ENCODE measurements at regions not wholly inside any gene's neighbourhood (a gene's known extent, or its start where the extent isn't known, plus 50 kb on each side); places are given as distances from the start of the nearest gene placed in this dataset.

DNA sequence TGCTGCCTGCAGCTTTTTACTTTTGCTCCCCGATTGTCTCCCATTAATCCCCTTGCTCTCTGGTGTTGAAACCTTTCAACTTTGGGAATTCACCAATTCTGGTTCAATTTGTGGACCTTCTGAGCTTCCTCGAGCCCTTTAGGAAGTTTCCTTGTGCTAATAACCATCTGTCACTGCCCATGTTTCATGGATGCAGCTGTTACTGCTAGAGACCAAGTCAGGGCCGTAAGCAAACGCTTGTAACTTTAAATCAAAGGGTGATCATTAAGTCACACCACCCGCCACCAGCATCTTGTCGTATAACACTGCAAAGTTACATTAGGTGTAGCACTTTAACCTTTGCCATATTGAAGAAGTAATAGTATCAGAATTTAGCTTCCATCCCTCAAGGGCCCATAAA is 268.3 kb upstream of the SASH1 start:
- Histone ChIP-seq H2AFZ (replicated peaks; ENCODE audit: low read length, poor library complexity) (no peak overlapping the region), H3K14ac (replicated peaks; ENCODE audit: low read depth, low read length) (no peak overlapping the region), H2AK5ac (ENCODE audit: low read depth, low read length) (no peak overlapping the region), H2BK15ac (ENCODE audit: low read depth, low read length) (no peak overlapping the region), H3K4me2 (ENCODE audit: low read depth, low read length) (no peak overlapping the region), H2BK20ac (ENCODE audit: low read depth, low read length) (no peak overlapping the region), H3K27me3 (ENCODE audit: control insufficient read depth, insufficient read depth, low read length) (peaks cover 2% of the 10 kb centered on the region), H3K4me1 (ENCODE audit: control insufficient read depth, insufficient read depth, low read length) (no peaks in the 10 kb centered on the region), H3K4ac (ENCODE audit: low read depth, low read length) (no peak overlapping the region), H3K18ac (ENCODE audit: low read depth, low read length) (no peak overlapping the region), H3K4me3 (ENCODE audit: insufficient read depth, low read depth, low read length) (no peak overlapping the region), H4K20me1 (ENCODE audit: insufficient read depth, low read length) (no peaks in the 10 kb centered on the region), H4K5ac (ENCODE audit: low read depth, low read length) (no peak overlapping the region), H3K36me3 (ENCODE audit: control insufficient read depth, insufficient read depth, low read length) (no peaks in the 10 kb centered on the region), H3K9ac (ENCODE audit: low read depth, low read length) (no peak overlapping the region), H3K79me1 (ENCODE audit: low read depth in 1 of 2, low read length in 2 of 2) (no peaks in the 10 kb centered on the region), H4K8ac (ENCODE audit: low read depth in 2 of 2, low read length in 2 of 2) (no peak overlapping the region), H2AK9ac (replicated peaks; ENCODE audit: low read depth, low read length, poor library complexity) (no peak overlapping the region), H3K9me3 (ENCODE audit: control insufficient read depth, insufficient read depth, low read length) (no peaks in the 10 kb centered on the region), H3K9me1 (ENCODE audit: insufficient read depth, low read length) (no peaks in the 10 kb centered on the region), H2BK120ac (ENCODE audit: low read depth, low read length) (no peak overlapping the region), H3K27ac (ENCODE audit: insufficient read depth, low read length) (no peak overlapping the region), H2BK5ac (ENCODE audit: low read depth, low read length, poor library complexity, severe bottlenecking) (no peak overlapping the region), H3K56ac (ENCODE audit: extremely low read depth, insufficient read depth, low read length) (no peak overlapping the region), H3K23ac (ENCODE audit: low read depth, low read length) (no peak overlapping the region), H4K91ac (ENCODE audit: insufficient read depth, low read depth, low read length) (no peak overlapping the region)
- CTCF ChIA-PET, result no interaction called here
- WGBS, 2 experiments (ENCODE audit: extremely low coverage in 2 of 2, insufficient read length in 1 of 2), result 11% methylated on average over 1 of the region's 6 CpGs; no CpG with 5 or more reads in 1 of the 2 experiments
- ATAC-seq (ENCODE audit: low read depth) (no peak), DNase-seq (no peak)
- dilution Hi-C loops (cut with HindIII; ENCODE audit: low sequenced_read_pairs, unreplicated experiment) (no loop called here), intact Hi-C loops (cut with micrococcal nuclease) (no loop called here), in situ Hi-C loops (cut with MboI; ENCODE audit: low sequenced_read_pairs) (no loop called here)
- no TSS peak for BruUV-seq (replicated peaks)
- POLR2A ChIA-PET (ENCODE audit: unreplicated experiment), result interaction anchor here (0.6 kb wide), 1 partner anchor 42 kb away, joined by 3 read pairs; no protein-coding TSS in a partner anchor
- no peak for TF ChIP-seq USF2 (IDR thresholded peaks at IDR 0.05; ENCODE audit: low read depth, low read length)
- no peak for TF ChIP-seq CEBPB (IDR thresholded peaks at IDR 0.05; ENCODE audit: low read depth, low read length)
- TF ChIP-seq MXI1 (IDR thresholded peaks at IDR 0.05; ENCODE audit: borderline replicate concordance, low read depth, low read length), result no peak
- no peak for TF ChIP-seq BHLHE40 (IDR thresholded peaks at IDR 0.05; ENCODE audit: low read depth, low read length)
- TF ChIP-seq NFE2L2 (IDR thresholded peaks at IDR 0.05; ENCODE audit: low read depth, low read length), result no peak

All from IMR-90 (cell line).